GM18505 (cell line): ENCODE measurements at regions not wholly inside any gene's neighbourhood (a gene's known extent, or its start where the extent isn't known, plus 50 kb on each side); places are given as distances from the start of the nearest gene placed in this dataset.
"Not testable (repeated sequence)": the region's sequence is repeated elsewhere in the genome, so short reads cannot be mapped to it uniquely, and the experiment has no call there.

Experiments used
- ATAC-seq: cut with Tn5 transposase; IDR thresholded peaks from one replicate; pipeline ENCODE4 v1.9.1; 2021; ENCODE audit not compliant: unreplicated experiment
- POLR2A ChIP-seq: IDR thresholded peaks from 4 replicates; pipeline ENCODE4 v1.6.1; 2011; ENCODE audit warnings: borderline replicate concordance; ENCODE audit not compliant: insufficient read depth, insufficient read length; ENCODE audit errors: extremely low read depth

GRCh38 chr4:133379681-133380438 lies 230.8 kb downstream of the PCDH10 start:
- TF ChIP-seq POLR2A: no peak
- no peak for ATAC-seq

DNA sequence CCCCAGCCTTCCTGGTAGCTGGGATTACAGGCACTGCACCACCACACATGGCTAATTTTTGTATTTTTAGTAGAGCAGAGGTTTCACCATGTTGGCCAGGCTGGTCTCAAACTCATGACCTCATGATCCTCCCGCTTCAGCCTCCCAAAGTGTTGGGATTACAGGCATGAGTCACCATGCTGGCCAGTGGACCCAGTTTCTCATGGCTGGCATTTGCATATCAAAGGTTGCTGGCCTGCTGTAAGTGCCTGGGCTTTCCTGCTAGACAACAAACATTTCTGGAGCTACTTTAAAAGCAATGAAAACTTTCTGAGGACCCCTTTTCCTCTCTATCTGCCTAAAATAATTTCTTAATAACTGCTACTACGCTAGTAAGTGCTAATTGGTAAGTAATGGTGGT lies 228.2 kb downstream of the PCDH10 start:
- ATAC-seq: no peak
- TF ChIP-seq POLR2A: no peak

DNA sequence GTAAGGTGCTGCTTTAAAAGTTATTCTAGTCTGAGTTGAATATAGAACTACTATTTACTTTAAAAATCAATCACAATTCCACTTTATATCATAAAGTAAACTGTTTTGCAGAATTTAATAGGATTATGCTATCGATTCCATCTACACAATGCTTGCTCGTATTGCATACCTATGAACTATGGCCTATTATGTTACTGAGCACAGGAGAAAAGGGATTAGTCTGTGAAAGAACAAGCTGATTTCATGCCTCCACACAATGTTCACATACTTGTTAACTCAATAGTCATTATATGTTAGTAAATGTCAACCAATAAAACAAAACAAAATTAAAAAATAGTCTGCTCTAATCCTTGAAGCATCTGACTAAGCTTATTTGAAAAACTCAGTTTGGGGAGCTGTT lies 223.6 kb downstream of the PCDH10 start:
- ATAC-seq: no peak
- no peak for TF ChIP-seq POLR2A

DNA sequence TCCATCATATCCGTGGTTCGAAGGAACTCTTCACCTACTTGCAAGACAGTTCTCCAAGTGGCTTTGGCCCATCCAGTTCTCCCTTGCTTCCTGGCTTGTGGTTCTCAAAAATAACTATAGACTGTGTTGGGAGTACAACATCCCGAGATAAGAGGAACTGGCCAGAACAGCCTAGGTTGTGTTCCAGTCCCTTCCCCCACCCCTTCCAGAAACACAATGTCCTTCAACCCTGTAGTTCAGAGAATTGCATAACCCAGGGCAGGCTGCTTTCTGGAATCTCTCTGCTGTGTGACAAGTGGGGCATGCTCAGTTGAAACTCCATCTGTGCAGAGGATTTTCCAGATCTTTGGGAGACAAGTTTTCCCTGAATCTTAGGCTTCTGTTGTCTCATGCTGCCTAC lies 206.5 kb downstream of the PCDH10 start:
- no peak for ATAC-seq
- no peak for TF ChIP-seq POLR2A

- TF ChIP-seq POLR2A: no peak
- no peak for ATAC-seq
These were observed 198.3 kb downstream of the PCDH10 start for GRCh38 chr4:133347409-133347808.

DNA sequence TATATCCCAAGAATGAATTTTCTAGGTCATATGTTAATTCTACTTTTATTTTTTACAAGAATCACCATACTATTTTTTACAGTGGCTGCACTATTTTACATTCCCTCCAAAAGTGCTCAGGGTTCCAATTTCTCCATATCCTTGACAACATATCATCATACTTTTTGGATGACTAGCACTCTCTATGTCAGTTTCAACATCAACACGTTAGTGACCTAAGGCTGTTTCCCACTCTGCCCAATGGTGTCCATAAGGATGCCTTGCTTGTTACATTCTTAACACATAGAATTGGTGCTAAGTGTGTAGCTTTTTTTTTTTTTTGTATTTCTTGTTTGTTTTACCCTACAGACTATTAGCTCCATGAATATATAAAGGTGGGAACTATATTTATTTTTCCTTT lies 175.4 kb downstream of the PCDH10 start:
- no peak for TF ChIP-seq POLR2A
- no peak for ATAC-seq

GRCh38 chr4:133323670-133324069 lies 174.6 kb downstream of the PCDH10 start:
- TF ChIP-seq POLR2A: no peak
- no peak for ATAC-seq

DNA sequence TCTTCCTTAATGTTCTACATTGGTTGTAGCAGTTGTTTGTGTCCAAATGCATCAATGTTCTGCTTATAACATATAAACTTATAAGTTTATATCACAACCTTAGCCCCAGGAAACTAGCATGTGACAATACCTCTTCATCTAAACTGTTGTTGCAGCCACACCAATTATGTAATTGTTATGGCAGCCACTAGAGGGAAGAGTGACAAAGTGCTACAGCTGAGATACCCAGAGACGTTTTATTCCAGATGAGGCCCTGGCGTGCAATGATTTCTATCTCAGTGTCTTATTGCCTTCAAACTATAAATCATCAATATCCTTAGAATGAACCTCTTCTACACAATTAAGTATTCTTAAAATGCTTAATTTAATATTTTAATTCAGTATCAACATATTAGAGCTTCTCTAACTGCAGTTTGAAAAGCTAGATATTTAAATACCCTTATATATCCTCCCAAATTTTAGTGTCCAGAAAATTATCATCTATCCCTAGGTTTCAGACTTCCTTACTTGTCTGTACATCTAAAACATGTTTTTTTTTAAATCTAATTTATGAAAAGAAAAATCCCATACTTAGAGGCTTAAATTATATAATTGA lies 171.6 kb downstream of the PCDH10 start:
- ATAC-seq: peak; percentile 87
- no peak for TF ChIP-seq POLR2A

GRCh38 chr4:133316909-133317308 lies 167.8 kb downstream of the PCDH10 start:
- no peak for TF ChIP-seq POLR2A
- no peak for ATAC-seq

GRCh38 chr4:133314991-133315390 lies 165.9 kb downstream of the PCDH10 start:
- ATAC-seq: no peak
- no peak for TF ChIP-seq POLR2A

DNA sequence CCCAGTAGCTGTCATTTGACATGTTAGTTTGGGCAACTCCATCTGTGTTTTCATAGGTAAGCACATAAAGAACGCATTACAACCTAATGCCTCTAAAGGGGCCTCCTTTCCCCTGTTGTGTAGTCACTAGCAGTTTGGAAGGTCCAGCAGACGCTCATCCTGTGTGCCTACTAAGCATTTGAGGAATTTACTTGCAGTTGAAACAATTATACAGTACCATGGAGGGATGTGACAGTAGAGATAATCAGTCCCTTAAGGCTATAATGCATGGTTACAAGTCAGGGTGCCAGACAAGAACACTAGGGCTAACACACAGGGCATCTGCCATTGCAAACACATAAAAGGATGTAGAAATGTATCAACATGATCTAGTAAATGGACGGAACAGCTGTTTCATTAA lies 138.3 kb downstream of the PCDH10 start:
- TF ChIP-seq POLR2A: no peak
- ATAC-seq: no peak

GRCh38 chr4:133278591-133278990 lies 129.5 kb downstream of the PCDH10 start:
- no peak for TF ChIP-seq POLR2A
- no peak for ATAC-seq

DNA sequence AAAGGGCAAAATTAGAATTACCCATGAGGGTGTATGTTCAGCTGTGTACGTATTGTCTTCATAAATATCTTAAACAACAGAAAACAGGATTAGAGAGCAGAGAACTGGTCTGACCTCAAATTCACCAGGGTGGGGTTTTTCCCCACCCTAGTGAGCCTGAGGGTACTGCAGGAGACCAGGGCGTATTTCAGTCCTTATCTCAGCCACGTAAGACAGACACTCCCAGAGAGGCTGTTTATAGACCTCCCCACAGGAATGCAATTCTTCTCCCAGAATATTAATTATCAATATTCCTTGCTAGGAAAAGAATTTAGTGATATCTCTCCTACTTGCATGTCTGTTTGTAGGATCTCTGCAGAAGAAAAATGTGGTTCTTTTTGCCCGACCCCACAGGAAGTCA lies 128.8 kb downstream of the PCDH10 start:
- ATAC-seq: not testable (repeated sequence)

DNA sequence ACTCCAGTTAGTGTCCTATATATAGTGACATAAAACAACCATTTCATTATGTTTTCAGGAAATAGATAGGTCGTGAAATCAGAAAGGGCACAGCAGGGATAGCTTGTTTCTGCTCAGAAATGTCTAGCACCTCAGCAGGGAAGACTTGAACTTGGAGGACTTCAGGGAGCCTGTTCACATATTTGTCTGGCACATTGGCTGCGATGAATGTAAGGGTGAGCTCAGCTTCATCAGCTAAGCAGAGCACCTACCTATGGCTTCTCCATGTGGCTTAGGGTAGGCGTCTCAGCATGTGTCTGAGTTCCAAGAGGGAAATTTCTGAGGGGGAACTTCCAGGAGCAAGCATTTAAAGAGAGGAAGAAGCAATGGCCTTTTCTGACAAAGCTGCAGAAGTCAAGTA lies 126.2 kb downstream of the PCDH10 start:
- no peak for TF ChIP-seq POLR2A
- no peak for ATAC-seq
